ENCODE measurements at regions not wholly inside any gene's neighbourhood (a gene's known extent, or its start where the extent isn't known, plus 50 kb on each side); places are given as distances from the start of the nearest gene placed in this dataset.

DNA sequence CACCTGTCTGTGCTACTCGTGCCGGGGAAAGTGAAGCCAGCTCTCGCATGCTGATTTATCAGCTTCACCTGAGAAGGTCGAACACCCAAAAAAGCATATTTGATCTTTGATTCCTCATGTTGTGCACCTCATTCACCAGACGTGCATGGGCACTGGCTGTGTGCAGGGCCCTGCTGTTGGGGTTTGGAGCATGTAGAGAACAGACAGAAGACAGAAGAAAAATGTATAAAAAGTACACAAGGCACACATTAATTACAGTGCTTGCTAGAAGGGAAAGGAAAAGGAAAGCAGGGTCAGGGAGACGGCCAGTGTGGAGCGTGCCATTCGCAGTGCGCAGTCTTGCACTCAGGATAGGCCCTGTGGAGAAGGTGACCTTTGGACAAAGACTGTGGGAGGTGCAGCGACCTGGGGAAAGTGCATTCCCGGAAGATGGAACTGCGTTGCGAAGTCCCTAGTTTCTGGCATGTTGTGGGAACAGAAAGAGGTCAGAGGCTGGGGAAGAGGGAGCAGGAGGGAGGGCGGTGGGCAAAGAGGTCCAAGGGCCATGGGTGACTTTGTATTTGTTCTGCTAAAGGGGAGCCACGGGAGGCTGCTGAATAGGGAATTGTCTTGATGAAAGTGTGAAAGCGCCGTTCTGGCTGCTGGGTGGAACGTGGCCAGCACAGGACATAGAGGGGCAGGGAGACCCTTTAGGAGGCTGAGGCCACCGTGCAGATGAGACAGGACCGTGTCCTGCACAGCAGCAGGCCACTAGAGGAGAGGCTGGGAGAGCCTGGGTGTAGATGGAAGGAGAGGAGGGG lies 232.8 kb downstream of the GLRX3 start (continued):
- TF ChIP-seq, protein P1, sequence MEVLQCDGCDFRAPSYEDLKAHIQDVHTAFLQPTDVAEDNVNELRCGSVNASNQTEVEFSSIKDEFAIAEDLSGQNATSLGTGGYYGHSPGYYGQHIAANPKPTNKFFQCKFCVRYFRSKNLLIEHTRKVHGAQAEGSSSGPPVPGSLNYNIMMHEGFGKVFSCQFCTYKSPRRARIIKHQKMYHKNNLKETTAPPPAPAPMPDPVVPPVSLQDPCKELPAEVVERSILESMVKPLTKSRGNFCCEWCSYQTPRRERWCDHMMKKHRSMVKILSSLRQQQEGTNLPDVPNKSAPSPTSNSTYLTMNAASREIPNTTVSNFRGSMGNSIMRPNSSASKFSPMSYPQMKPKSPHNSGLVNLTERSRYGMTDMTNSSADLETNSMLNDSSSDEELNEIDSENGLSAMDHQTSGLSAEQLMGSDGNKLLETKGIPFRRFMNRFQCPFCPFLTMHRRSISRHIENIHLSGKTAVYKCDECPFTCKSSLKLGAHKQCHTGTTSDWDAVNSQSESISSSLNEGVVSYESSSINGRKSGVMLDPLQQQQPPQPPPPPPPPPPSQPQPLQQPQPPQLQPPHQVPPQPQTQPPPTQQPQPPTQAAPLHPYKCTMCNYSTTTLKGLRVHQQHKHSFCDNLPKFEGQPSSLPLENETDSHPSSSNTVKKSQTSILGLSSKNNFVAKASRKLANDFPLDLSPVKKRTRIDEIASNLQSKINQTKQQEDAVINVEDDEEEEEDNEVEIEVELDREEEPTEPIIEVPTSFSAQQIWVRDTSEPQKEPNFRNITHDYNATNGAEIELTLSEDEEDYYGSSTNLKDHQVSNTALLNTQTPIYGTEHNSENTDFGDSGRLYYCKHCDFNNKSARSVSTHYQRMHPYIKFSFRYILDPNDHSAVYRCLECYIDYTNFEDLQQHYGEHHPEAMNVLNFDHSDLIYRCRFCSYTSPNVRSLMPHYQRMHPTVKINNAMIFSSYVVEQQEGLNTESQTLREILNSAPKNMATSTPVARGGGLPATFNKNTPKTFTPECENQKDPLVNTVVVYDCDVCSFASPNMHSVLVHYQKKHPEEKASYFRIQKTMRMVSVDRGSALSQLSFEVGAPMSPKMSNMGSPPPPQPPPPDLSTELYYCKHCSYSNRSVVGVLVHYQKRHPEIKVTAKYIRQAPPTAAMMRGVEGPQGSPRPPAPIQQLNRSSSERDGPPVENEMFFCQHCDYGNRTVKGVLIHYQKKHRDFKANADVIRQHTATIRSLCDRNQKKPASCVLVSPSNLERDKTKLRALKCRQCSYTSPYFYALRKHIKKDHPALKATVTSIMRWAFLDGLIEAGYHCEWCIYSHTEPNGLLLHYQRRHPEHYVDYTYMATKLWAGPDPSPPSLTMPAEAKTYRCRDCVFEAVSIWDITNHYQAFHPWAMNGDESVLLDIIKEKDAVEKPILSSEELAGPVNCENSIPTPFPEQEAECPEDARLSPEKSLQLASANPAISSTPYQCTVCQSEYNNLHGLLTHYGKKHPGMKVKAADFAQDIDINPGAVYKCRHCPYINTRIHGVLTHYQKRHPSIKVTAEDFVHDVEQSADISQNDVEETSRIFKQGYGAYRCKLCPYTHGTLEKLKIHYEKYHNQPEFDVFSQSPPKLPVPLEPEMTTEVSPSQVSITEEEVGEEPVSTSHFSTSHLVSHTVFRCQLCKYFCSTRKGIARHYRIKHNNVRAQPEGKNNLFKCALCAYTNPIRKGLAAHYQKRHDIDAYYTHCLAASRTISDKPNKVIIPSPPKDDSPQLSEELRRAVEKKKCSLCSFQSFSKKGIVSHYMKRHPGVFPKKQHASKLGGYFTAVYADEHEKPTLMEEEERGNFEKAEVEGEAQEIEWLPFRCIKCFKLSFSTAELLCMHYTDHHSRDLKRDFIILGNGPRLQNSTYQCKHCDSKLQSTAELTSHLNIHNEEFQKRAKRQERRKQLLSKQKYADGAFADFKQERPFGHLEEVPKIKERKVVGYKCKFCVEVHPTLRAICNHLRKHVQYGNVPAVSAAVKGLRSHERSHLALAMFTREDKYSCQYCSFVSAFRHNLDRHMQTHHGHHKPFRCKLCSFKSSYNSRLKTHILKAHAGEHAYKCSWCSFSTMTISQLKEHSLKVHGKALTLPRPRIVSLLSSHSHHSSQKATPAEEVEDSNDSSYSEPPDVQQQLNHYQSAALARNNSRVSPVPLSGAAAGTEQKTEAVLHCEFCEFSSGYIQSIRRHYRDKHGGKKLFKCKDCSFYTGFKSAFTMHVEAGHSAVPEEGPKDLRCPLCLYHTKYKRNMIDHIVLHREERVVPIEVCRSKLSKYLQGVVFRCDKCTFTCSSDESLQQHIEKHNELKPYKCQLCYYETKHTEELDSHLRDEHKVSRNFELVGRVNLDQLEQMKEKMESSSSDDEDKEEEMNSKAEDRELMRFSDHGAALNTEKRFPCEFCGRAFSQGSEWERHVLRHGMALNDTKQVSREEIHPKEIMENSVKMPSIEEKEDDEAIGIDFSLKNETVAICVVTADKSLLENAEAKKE (CRISPR knock-in tag; IDR thresholded peaks at IDR 0.05): no peak
- TF ChIP-seq NANOG (IDR thresholded peaks at IDR 0.05; ENCODE audit: borderline replicate concordance) (no peak), POLR2AphosphoS5 (IDR thresholded peaks at IDR 0.05; ENCODE audit: low read depth) (no peak), EZH2 (IDR thresholded peaks at IDR 0.05; ENCODE audit: low read depth, unreplicated experiment) (no peak)
- TF ChIP-seq, protein P2, sequence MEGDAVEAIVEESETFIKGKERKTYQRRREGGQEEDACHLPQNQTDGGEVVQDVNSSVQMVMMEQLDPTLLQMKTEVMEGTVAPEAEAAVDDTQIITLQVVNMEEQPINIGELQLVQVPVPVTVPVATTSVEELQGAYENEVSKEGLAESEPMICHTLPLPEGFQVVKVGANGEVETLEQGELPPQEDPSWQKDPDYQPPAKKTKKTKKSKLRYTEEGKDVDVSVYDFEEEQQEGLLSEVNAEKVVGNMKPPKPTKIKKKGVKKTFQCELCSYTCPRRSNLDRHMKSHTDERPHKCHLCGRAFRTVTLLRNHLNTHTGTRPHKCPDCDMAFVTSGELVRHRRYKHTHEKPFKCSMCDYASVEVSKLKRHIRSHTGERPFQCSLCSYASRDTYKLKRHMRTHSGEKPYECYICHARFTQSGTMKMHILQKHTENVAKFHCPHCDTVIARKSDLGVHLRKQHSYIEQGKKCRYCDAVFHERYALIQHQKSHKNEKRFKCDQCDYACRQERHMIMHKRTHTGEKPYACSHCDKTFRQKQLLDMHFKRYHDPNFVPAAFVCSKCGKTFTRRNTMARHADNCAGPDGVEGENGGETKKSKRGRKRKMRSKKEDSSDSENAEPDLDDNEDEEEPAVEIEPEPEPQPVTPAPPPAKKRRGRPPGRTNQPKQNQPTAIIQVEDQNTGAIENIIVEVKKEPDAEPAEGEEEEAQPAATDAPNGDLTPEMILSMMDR (conservative IDR thresholded peaks at IDR 0.05; ENCODE audit: low read depth in 2 of 2): no peak
- TF ChIP-seq, protein P3, sequence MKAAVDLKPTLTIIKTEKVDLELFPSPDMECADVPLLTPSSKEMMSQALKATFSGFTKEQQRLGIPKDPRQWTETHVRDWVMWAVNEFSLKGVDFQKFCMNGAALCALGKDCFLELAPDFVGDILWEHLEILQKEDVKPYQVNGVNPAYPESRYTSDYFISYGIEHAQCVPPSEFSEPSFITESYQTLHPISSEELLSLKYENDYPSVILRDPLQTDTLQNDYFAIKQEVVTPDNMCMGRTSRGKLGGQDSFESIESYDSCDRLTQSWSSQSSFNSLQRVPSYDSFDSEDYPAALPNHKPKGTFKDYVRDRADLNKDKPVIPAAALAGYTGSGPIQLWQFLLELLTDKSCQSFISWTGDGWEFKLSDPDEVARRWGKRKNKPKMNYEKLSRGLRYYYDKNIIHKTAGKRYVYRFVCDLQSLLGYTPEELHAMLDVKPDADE (IDR thresholded peaks at IDR 0.05): no peak

Data from GM23338 (cell line).